ENCODE measurements at regions not wholly inside any gene's neighbourhood (a gene's known extent, or its start where the extent isn't known, plus 50 kb on each side); places are given as distances from the start of the nearest gene placed in this dataset.

DNA sequence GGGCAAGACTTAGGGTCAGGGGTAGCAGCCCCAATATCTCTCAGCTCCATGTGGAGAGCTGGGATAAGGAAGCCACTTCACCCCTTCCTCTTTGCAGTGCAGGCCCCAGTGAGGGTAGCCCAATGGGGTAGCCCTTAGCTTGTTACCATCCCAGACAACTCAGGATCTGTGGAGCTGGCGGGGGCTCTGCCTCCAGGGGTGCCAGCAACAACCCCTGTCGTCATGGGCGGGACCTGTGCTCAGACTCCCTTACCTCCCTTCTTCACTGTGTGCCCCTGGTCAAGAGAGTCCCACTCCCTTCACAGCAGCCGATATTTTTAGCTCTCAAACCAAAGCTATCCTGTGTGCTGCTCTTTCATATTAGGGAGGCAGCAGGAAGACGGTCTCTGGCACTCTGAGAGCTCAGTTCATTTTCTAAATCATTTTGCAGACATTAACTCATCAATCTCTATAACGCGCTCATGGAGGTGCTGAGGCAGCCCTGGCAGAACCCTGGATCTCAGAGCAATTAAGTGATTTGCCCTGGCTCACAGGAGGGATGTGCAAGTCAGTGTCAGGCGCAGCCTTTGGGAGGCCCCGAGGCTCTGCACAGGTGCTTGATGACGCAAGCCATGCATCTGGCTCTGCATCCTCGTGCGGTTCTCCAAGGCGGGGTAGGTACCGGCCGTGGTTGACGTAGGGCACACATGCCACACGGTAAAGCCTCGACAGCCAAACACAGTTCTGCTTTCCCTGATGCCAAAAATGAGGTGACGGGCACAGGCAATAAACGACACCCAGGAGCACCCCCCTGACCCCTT is 357.6 kb downstream of the SHANK2 start:
- Histone ChIP-seq H3K4me2 (ENCODE audit: low read length) (no peak overlapping the region), H3K4me1 (ENCODE audit: insufficient read depth, low read length) (no peaks in the 10 kb centered on the region), H3K79me2 (ENCODE audit: insufficient read depth, low read length) (no peaks in the 10 kb centered on the region), H3K4me3 (ENCODE audit: insufficient read depth, low read depth, low read length) (no peak overlapping the region), H2AFZ (ENCODE audit: low read depth, low read length) (no peak overlapping the region), H3K27me3 (ENCODE audit: insufficient read depth, low read length) (no peaks in the 10 kb centered on the region), H3K9ac (ENCODE audit: low read length) (no peak overlapping the region), H3K9me3 (ENCODE audit: insufficient read depth, low read depth, low read length) (peaks cover 6% of the 10 kb centered on the region), H3K36me3 (ENCODE audit: insufficient read depth, low read length) (no peaks in the 10 kb centered on the region), H3K27ac (ENCODE audit: low read depth, low read length) (no peak overlapping the region), H4K20me1 (ENCODE audit: insufficient read depth, low read length) (no peaks in the 10 kb centered on the region)
- Mint-ChIP-seq H3K9me3 (ENCODE audit: unreplicated experiment) (peaks cover 22% of the 10 kb centered on the region), H3K36me3 (ENCODE audit: low read depth, unreplicated experiment) (peaks cover 8% of the 10 kb centered on the region), H3K27ac (ENCODE audit: unreplicated experiment) (no peak overlapping the region), H3K27me3 (ENCODE audit: low read depth, unreplicated experiment) (peaks cover 3% of the 10 kb centered on the region), H3K4me3 (ENCODE audit: unreplicated experiment) (no peak overlapping the region), H3K4me1 (ENCODE audit: low read depth, unreplicated experiment) (no peaks in the 10 kb centered on the region)
- no peak for FAIRE-seq
- DNase-seq (ENCODE audit: low read depth) = no peak
- no peak for TF ChIP-seq EZH2 (IDR thresholded peaks at IDR 0.05; ENCODE audit: insufficient read depth, low read length)
- TF ChIP-seq, protein P1, sequence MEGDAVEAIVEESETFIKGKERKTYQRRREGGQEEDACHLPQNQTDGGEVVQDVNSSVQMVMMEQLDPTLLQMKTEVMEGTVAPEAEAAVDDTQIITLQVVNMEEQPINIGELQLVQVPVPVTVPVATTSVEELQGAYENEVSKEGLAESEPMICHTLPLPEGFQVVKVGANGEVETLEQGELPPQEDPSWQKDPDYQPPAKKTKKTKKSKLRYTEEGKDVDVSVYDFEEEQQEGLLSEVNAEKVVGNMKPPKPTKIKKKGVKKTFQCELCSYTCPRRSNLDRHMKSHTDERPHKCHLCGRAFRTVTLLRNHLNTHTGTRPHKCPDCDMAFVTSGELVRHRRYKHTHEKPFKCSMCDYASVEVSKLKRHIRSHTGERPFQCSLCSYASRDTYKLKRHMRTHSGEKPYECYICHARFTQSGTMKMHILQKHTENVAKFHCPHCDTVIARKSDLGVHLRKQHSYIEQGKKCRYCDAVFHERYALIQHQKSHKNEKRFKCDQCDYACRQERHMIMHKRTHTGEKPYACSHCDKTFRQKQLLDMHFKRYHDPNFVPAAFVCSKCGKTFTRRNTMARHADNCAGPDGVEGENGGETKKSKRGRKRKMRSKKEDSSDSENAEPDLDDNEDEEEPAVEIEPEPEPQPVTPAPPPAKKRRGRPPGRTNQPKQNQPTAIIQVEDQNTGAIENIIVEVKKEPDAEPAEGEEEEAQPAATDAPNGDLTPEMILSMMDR (IDR thresholded peaks at IDR 0.05; ENCODE audit: insufficient read depth, low read depth, low read length) = no peak

DNA sequence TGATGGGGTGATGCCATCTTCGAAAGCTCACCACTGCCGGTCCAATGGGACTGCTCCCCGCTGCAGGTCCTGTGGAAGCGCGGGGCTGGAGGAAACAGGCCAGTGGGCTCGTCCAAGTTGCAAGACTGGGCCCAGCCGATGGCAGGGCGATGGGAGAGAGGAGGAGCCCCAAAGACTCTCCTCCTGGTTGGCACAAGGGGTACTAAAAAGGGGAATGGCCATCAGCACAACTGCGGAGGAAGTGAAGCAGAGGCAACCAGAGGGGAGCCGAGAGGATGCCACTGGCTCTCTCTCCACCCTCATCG is 357.1 kb downstream of the SHANK2 start:
- Mint-ChIP-seq H3K36me3 (ENCODE audit: low read depth, unreplicated experiment) (peaks cover 6% of the 10 kb centered on the region), H3K4me3 (ENCODE audit: unreplicated experiment) (no peak overlapping the region), H3K4me1 (ENCODE audit: low read depth, unreplicated experiment) (no peaks in the 10 kb centered on the region), H3K9me3 (ENCODE audit: unreplicated experiment) (peaks cover 19% of the 10 kb centered on the region), H3K27me3 (ENCODE audit: low read depth, unreplicated experiment) (peaks cover 3% of the 10 kb centered on the region), H3K27ac (ENCODE audit: unreplicated experiment) (no peak overlapping the region)
- Histone ChIP-seq H3K79me2 (ENCODE audit: insufficient read depth, low read length) (no peaks in the 10 kb centered on the region), H3K4me1 (ENCODE audit: insufficient read depth, low read length) (no peaks in the 10 kb centered on the region), H4K20me1 (ENCODE audit: insufficient read depth, low read length) (no peaks in the 10 kb centered on the region), H2AFZ (ENCODE audit: low read depth, low read length) (no peak overlapping the region), H3K9me3 (ENCODE audit: insufficient read depth, low read depth, low read length) (peaks cover 6% of the 10 kb centered on the region), H3K36me3 (ENCODE audit: insufficient read depth, low read length) (no peaks in the 10 kb centered on the region), H3K27ac (ENCODE audit: low read depth, low read length) (no peak overlapping the region), H3K4me3 (ENCODE audit: insufficient read depth, low read depth, low read length) (no peak overlapping the region), H3K27me3 (ENCODE audit: insufficient read depth, low read length) (no peaks in the 10 kb centered on the region), H3K9ac (ENCODE audit: low read length) (no peak overlapping the region), H3K4me2 (ENCODE audit: low read length) (no peak overlapping the region)
- DNase-seq (ENCODE audit: low read depth) = no peak
- TF ChIP-seq, protein P1 (IDR thresholded peaks at IDR 0.05; ENCODE audit: insufficient read depth, low read depth, low read length) = no peak
- TF ChIP-seq EZH2 (IDR thresholded peaks at IDR 0.05; ENCODE audit: insufficient read depth, low read length) = no peak
- no peak for FAIRE-seq

DNA sequence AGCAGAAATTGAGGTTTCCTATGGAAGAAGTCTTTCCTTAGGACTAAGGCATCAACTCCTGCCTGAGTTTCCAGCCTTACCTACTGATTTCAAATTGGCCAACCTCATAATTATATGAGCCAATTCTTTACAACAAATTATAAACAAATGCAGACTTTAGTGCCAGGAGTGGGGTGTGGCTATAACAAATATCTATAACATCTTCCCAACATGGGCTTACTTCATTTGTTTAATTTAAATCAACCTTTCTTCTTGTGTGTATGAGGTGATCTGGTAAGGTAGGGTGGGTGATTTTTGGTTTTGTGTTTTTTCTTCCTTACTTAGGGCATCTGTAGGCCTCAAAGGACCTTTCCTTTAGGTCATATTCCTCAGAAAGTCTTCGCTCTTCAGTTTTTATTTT is 354.9 kb downstream of the SHANK2 start:
- Histone ChIP-seq H3K9ac (ENCODE audit: low read length) (no peak overlapping the region), H4K20me1 (ENCODE audit: insufficient read depth, low read length) (no peaks in the 10 kb centered on the region), H3K4me2 (ENCODE audit: low read length) (no peak overlapping the region), H3K36me3 (ENCODE audit: insufficient read depth, low read length) (no peaks in the 10 kb centered on the region), H3K9me3 (ENCODE audit: insufficient read depth, low read depth, low read length) (peaks cover 6% of the 10 kb centered on the region), H3K27ac (ENCODE audit: low read depth, low read length) (no peak overlapping the region), H3K79me2 (ENCODE audit: insufficient read depth, low read length) (no peaks in the 10 kb centered on the region), H3K4me3 (ENCODE audit: insufficient read depth, low read depth, low read length) (no peak overlapping the region), H3K27me3 (ENCODE audit: insufficient read depth, low read length) (no peaks in the 10 kb centered on the region), H3K4me1 (ENCODE audit: insufficient read depth, low read length) (no peaks in the 10 kb centered on the region), H2AFZ (ENCODE audit: low read depth, low read length) (no peak overlapping the region)
- H3K27ac Mint-ChIP-seq (ENCODE audit: unreplicated experiment) = no peak overlapping the region
- H3K4me3 Mint-ChIP-seq (ENCODE audit: unreplicated experiment) = no peak overlapping the region
- no peak for TF ChIP-seq EZH2 (IDR thresholded peaks at IDR 0.05; ENCODE audit: insufficient read depth, low read length)
- TF ChIP-seq, protein P1 (IDR thresholded peaks at IDR 0.05; ENCODE audit: insufficient read depth, low read depth, low read length) = no peak
- H3K36me3 Mint-ChIP-seq (ENCODE audit: low read depth, unreplicated experiment) = peaks cover 3% of the 10 kb centered on the region
- FAIRE-seq (no peak), DNase-seq (ENCODE audit: low read depth) (no peak)
- peaks cover 16% of the 10 kb centered on the region for H3K9me3 Mint-ChIP-seq (ENCODE audit: unreplicated experiment)
- no peaks in the 10 kb centered on the region for H3K4me1 Mint-ChIP-seq (ENCODE audit: low read depth, unreplicated experiment)
- peaks cover 3% of the 10 kb centered on the region for H3K27me3 Mint-ChIP-seq (ENCODE audit: low read depth, unreplicated experiment)
